MG63 (cell line): ENCODE measurements at regions not wholly inside any gene's neighbourhood (a gene's known extent, or its start where the extent isn't known, plus 50 kb on each side); places are given as distances from the start of the nearest gene placed in this dataset.
A peak's percentile ranks its signal among the peaks of the same experiment; 100 is the strongest.

ENCODE experiments used
- DNase-seq: peaks from one replicate; pipeline ENCODE4 v3.0.0-alpha.2; 2020
- H3K27me3 ChIP-seq: fragments of 250-450 bp; sonication (Bioruptor Pico); 2 replicates; pipeline ENCODE4 v1.5.1; 2020; ENCODE audit warnings: mild to moderate bottlenecking, moderate library complexity
- H3K36me3 ChIP-seq: fragments of 250-450 bp; sonication (Bioruptor Pico); 2 replicates; pipeline ENCODE4 v1.5.1; 2020; ENCODE audit warnings: mild to moderate bottlenecking, moderate library complexity
- H3K4me3 ChIP-seq: fragments of 250-450 bp; sonication (Bioruptor Pico); 2 replicates; pipeline ENCODE4 v1.5.1; 2020; ENCODE audit warnings: mild to moderate bottlenecking, moderate library complexity
- H3K9me3 ChIP-seq: fragments of 250-450 bp; sonication (Bioruptor Pico); 2 replicates; pipeline ENCODE4 v1.5.1; 2020; ENCODE audit warnings: mild to moderate bottlenecking, moderate library complexity

GRCh38 chr9:134536931-134537330 lies 104.7 kb upstream of the COL5A1 start:
- Histone ChIP-seq H3K9me3 (no peaks in the 10 kb centered on the region), H3K27me3 (no peaks in the 10 kb centered on the region), H3K4me3 (no peak overlapping the region), H3K36me3 (no peaks in the 10 kb centered on the region)
- no peak for DNase-seq

- Histone ChIP-seq H3K27me3 (no peaks in the 10 kb centered on the region), H3K36me3 (no peaks in the 10 kb centered on the region), H3K9me3 (no peaks in the 10 kb centered on the region), H3K4me3 (no peak overlapping the region)
- no peak for DNase-seq
Measured at GRCh38 chr9:134537951-134538641, 103.5 kb upstream of the COL5A1 start.

- Histone ChIP-seq H3K27me3 (no peaks in the 10 kb centered on the region), H3K4me3 (no peak overlapping the region), H3K36me3 (no peaks in the 10 kb centered on the region), H3K9me3 (no peaks in the 10 kb centered on the region)
- no peak for DNase-seq
Measured at GRCh38 chr9:134538856-134539566, 102.6 kb upstream of the COL5A1 start.

GRCh38 chr9:134539586-134540194 lies 101.9 kb upstream of the COL5A1 start:
- Histone ChIP-seq H3K27me3 (no peaks in the 10 kb centered on the region), H3K4me3 (no peak overlapping the region), H3K36me3 (no peaks in the 10 kb centered on the region), H3K9me3 (no peaks in the 10 kb centered on the region)
- no peak for DNase-seq

- H3K4me3 ChIP-seq = no peak overlapping the region
- no peak for DNase-seq
- no peaks in the 10 kb centered on the region for H3K36me3 ChIP-seq
- H3K9me3 ChIP-seq = no peaks in the 10 kb centered on the region
- no peaks in the 10 kb centered on the region for H3K27me3 ChIP-seq
Measured at GRCh38 chr9:134540276-134541096, 101.1 kb upstream of the COL5A1 start.

- DNase-seq = no peak
- H3K27me3 ChIP-seq = no peaks in the 10 kb centered on the region
- H3K9me3 ChIP-seq = no peaks in the 10 kb centered on the region
- no peaks in the 10 kb centered on the region for H3K36me3 ChIP-seq
- no peak overlapping the region for H3K4me3 ChIP-seq
Measured at GRCh38 chr9:134541097-134541747, 100.4 kb upstream of the COL5A1 start.

- Histone ChIP-seq H3K4me3 (no peak overlapping the region), H3K27me3 (no peaks in the 10 kb centered on the region), H3K9me3 (no peaks in the 10 kb centered on the region), H3K36me3 (no peaks in the 10 kb centered on the region)
- peak; percentile 50 for DNase-seq
Measured at GRCh38 chr9:134544388-134545214, 97.0 kb upstream of the COL5A1 start.

- no peak for DNase-seq
- H3K9me3 ChIP-seq = no peaks in the 10 kb centered on the region
- no peak overlapping the region for H3K4me3 ChIP-seq
- H3K27me3 ChIP-seq = no peaks in the 10 kb centered on the region
- no peaks in the 10 kb centered on the region for H3K36me3 ChIP-seq
Measured at GRCh38 chr9:134545215-134545542, 96.4 kb upstream of the COL5A1 start.

GRCh38 chr9:134545543-134546245 lies 95.9 kb upstream of the COL5A1 start:
- Histone ChIP-seq H3K9me3 (no peaks in the 10 kb centered on the region), H3K36me3 (no peaks in the 10 kb centered on the region), H3K4me3 (no peak overlapping the region), H3K27me3 (no peaks in the 10 kb centered on the region)
- DNase-seq = no peak

- H3K4me3 ChIP-seq = no peak overlapping the region
- H3K9me3 ChIP-seq = no peaks in the 10 kb centered on the region
- no peak for DNase-seq
- no peaks in the 10 kb centered on the region for H3K27me3 ChIP-seq
- no peaks in the 10 kb centered on the region for H3K36me3 ChIP-seq
Measured at GRCh38 chr9:134546246-134546731, 95.3 kb upstream of the COL5A1 start.

GRCh38 chr9:134546746-134547145 lies 94.9 kb upstream of the COL5A1 start:
- H3K9me3 ChIP-seq = no peaks in the 10 kb centered on the region
- DNase-seq = no peak
- no peak overlapping the region for H3K4me3 ChIP-seq
- no peaks in the 10 kb centered on the region for H3K27me3 ChIP-seq
- H3K36me3 ChIP-seq = no peaks in the 10 kb centered on the region

- DNase-seq = no peak
- Histone ChIP-seq H3K9me3 (no peaks in the 10 kb centered on the region), H3K4me3 (no peak overlapping the region), H3K36me3 (no peaks in the 10 kb centered on the region), H3K27me3 (no peaks in the 10 kb centered on the region)
Measured at GRCh38 chr9:134547161-134548100, 94.2 kb upstream of the COL5A1 start.

- no peaks in the 10 kb centered on the region for H3K36me3 ChIP-seq
- DNase-seq = no peak
- no peaks in the 10 kb centered on the region for H3K9me3 ChIP-seq
- no peak overlapping the region for H3K4me3 ChIP-seq
- H3K27me3 ChIP-seq = no peaks in the 10 kb centered on the region
Measured at GRCh38 chr9:134548185-134548584, 93.4 kb upstream of the COL5A1 start.

GRCh38 chr9:134548618-134549017 lies 93.0 kb upstream of the COL5A1 start:
- H3K27me3 ChIP-seq = no peaks in the 10 kb centered on the region
- H3K9me3 ChIP-seq = no peaks in the 10 kb centered on the region
- no peaks in the 10 kb centered on the region for H3K36me3 ChIP-seq
- no peak for DNase-seq
- no peak overlapping the region for H3K4me3 ChIP-seq
